ENCODE measurements at regions not wholly inside any gene's neighbourhood (a gene's known extent, or its start where the extent isn't known, plus 50 kb on each side); places are given as distances from the start of the nearest gene placed in this dataset.
"Not testable (repeated sequence)": the region's sequence is repeated elsewhere in the genome, so short reads cannot be mapped to it uniquely, and the experiment has no call there.

GRCh38 chr14:103186909-103187586, 63.8 kb downstream of the TNFAIP2 start:
- no peak for DNase-seq (ENCODE audit: low read depth in 2 of 2)

- DNase-seq (ENCODE audit: low read depth in 2 of 2) = no peak
Observed at GRCh38 chr14:103187911-103188310, 64.7 kb downstream of the TNFAIP2 start.

- peak; percentile 5 to 17 for DNase-seq (ENCODE audit: low read depth in 2 of 2)
Observed at GRCh38 chr14:103188810-103189480, 65.7 kb downstream of the TNFAIP2 start.

GRCh38 chr14:103189481-103190470, 66.5 kb downstream of the TNFAIP2 start:
- no peak for DNase-seq (ENCODE audit: low read depth in 2 of 2)

GRCh38 chr14:103190741-103191140, 67.5 kb downstream of the TNFAIP2 start:
- no peak for DNase-seq (ENCODE audit: low read depth in 2 of 2)

- no peak for DNase-seq (ENCODE audit: low read depth in 2 of 2)
Observed at GRCh38 chr14:103191844-103192243, 68.6 kb downstream of the TNFAIP2 start.

GRCh38 chr14:103192246-103192840, 69.1 kb downstream of the TNFAIP2 start:
- DNase-seq (ENCODE audit: low read depth in 2 of 2) = no peak

GRCh38 chr14:103192861-103193260, 69.6 kb downstream of the TNFAIP2 start:
- not testable (repeated sequence) for DNase-seq (ENCODE audit: low read depth in 2 of 2)

- DNase-seq (ENCODE audit: low read depth in 2 of 2) = not testable (repeated sequence)
Observed at GRCh38 chr14:103193491-103193890, 70.2 kb downstream of the TNFAIP2 start.

GRCh38 chr14:103194256-103195045, 71.2 kb downstream of the TNFAIP2 start:
- no peak for DNase-seq (ENCODE audit: low read depth in 2 of 2)

GRCh38 chr14:103195828-103196615, 72.8 kb downstream of the TNFAIP2 start:
- no peak for DNase-seq (ENCODE audit: low read depth in 2 of 2)

- DNase-seq (ENCODE audit: low read depth in 2 of 2) = no peak
Observed at GRCh38 chr14:103196716-103197115, 73.5 kb downstream of the TNFAIP2 start.

- DNase-seq (ENCODE audit: low read depth in 2 of 2) = no peak
Observed at GRCh38 chr14:103198131-103199105, 75.2 kb downstream of the TNFAIP2 start.

- no peak for DNase-seq (ENCODE audit: low read depth in 2 of 2)
Observed at GRCh38 chr14:103199124-103199523, 75.9 kb downstream of the TNFAIP2 start.

GRCh38 chr14:103201801-103202200, 78.5 kb downstream of the TNFAIP2 start:
- DNase-seq (ENCODE audit: low read depth in 2 of 2) = no peak

GRCh38 chr14:103204852-103205540, 81.7 kb downstream of the TNFAIP2 start:
- DNase-seq (ENCODE audit: low read depth in 2 of 2) = no peak

GRCh38 chr14:103205541-103205906, 82.3 kb downstream of the TNFAIP2 start:
- no peak for DNase-seq (ENCODE audit: low read depth in 2 of 2)

- DNase-seq (ENCODE audit: low read depth in 2 of 2) = no peak
Observed at GRCh38 chr14:103206023-103206481, 82.8 kb downstream of the TNFAIP2 start.
